IMR-90 (cell line): ENCODE measurements at regions not wholly inside any gene's neighbourhood (a gene's known extent, or its start where the extent isn't known, plus 50 kb on each side); places are given as distances from the start of the nearest gene placed in this dataset.

Experiments
- ATAC-seq: fragments of 200-7000 bp; cut with Tn5 transposase; 2 replicates; pipeline ENCODE4 v1.9.1; 2020; ENCODE audit warnings: low read depth, mild to moderate bottlenecking, moderate library complexity
- BruUV-seq: library from RNA; stranded (reverse); fragments of 400-500 nt; replicated peaks from 2 replicates; lab custom pipeline; 2021; lab: Mats Ljungman, UMichigan
- CTCF ChIA-PET: fragments of 300-600 bp; formaldehyde crosslinking; extraction: SDS; loops from one replicate; lab custom pipeline; 2021; ENCODE audit warnings: antibody characterized with exemption; lab: Yijun Ruan, JAX
- POLR2A ChIA-PET: fragments of 300-600 bp; sonication (Branson Sonifier 250); formaldehyde crosslinking; loops from one replicate; lab custom pipeline; 2022; ENCODE audit warnings: antibody characterized with exemption; ENCODE audit not compliant: unreplicated experiment; lab: Charles Lee
- DNase-seq: peaks from one replicate; pipeline ENCODE4 v3.0.0; 2013
- H2AFZ ChIP-seq: replicated peaks from 2 replicates; pipeline ENCODE3; 2013; ENCODE audit warnings: low read length, mild to moderate bottlenecking; ENCODE audit not compliant: poor library complexity
- H2AK5ac ChIP-seq: 2 replicates; pipeline ENCODE4 v1.6.1; 2013; ENCODE audit warnings: low read depth, low read length, inconsistent platforms
- H2AK9ac ChIP-seq: replicated peaks from 2 replicates; pipeline ENCODE3; 2013; ENCODE audit warnings: mild to moderate bottlenecking, low read depth, low read length, moderate library complexity; ENCODE audit not compliant: poor library complexity
- H2BK120ac ChIP-seq: 2 replicates; pipeline ENCODE4 v1.6.1; 2013; ENCODE audit warnings: low read depth, low read length, inconsistent platforms
- H2BK15ac ChIP-seq: 3 replicates; pipeline ENCODE4 v1.6.1; 2013; ENCODE audit warnings: low read depth, low read length, inconsistent platforms
- H2BK20ac ChIP-seq: 2 replicates; pipeline ENCODE4 v1.6.1; 2013; ENCODE audit warnings: low read depth, mild to moderate bottlenecking, inconsistent platforms, low read length, moderate library complexity
- H2BK5ac ChIP-seq: 2 replicates; pipeline ENCODE4 v1.6.1; 2013; ENCODE audit warnings: mild to moderate bottlenecking, low read depth, low read length, inconsistent platforms; ENCODE audit not compliant: poor library complexity, severe bottlenecking
- H3K14ac ChIP-seq: replicated peaks from 2 replicates; pipeline ENCODE4 v1.6.1; 2013; ENCODE audit warnings: low read depth, low read length, inconsistent platforms
- H3K18ac ChIP-seq: 2 replicates; pipeline ENCODE4 v1.6.1; 2013; ENCODE audit warnings: low read depth, low read length, control low read depth
- H3K23ac ChIP-seq: 2 replicates; pipeline ENCODE4 v1.6.1; 2013; ENCODE audit warnings: low read depth, low read length, inconsistent platforms
- H3K27ac ChIP-seq: 2 replicates; pipeline ENCODE4 v1.5.1; 2013; ENCODE audit warnings: mild to moderate bottlenecking, control low read depth, low read length; ENCODE audit not compliant: insufficient read depth
- H3K27me3 ChIP-seq: 2 replicates; pipeline ENCODE4 v1.6.1; 2013; ENCODE audit warnings: low read length; ENCODE audit not compliant: control insufficient read depth, insufficient read depth
- H3K36me3 ChIP-seq: 2 replicates; pipeline ENCODE4 v1.6.1; 2013; ENCODE audit warnings: low read length, mixed read lengths; ENCODE audit not compliant: control insufficient read depth, insufficient read depth
- H3K4ac ChIP-seq: 2 replicates; pipeline ENCODE4 v1.6.1; 2013; ENCODE audit warnings: low read depth, low read length, inconsistent platforms
- H3K4me1 ChIP-seq: 2 replicates; pipeline ENCODE4 v1.6.1; 2013; ENCODE audit warnings: low read length, mixed read lengths; ENCODE audit not compliant: control insufficient read depth, insufficient read depth
- H3K4me2 ChIP-seq: 2 replicates; pipeline ENCODE4 v1.6.1; 2013; ENCODE audit warnings: low read depth, mild to moderate bottlenecking, control low read depth, low read length, moderate library complexity
- H3K4me3 ChIP-seq: 2 replicates; pipeline ENCODE4 v1.5.1; 2013; ENCODE audit warnings: low read depth, mild to moderate bottlenecking, control low read depth, low read length, moderate library complexity; ENCODE audit not compliant: insufficient read depth
- H3K56ac ChIP-seq: 2 replicates; pipeline ENCODE4 v1.6.1; 2013; ENCODE audit warnings: low read length, inconsistent platforms; ENCODE audit not compliant: insufficient read depth; ENCODE audit errors: extremely low read depth
- H3K79me1 ChIP-seq, 2 experiments: 2 replicates each; pipeline ENCODE4 v1.6.1; 2013; ENCODE audit warnings: low read length in 2 of 2, inconsistent platforms in 1 of 2, low read depth in 1 of 2
- H3K9ac ChIP-seq: 2 replicates; pipeline ENCODE4 v1.6.1; 2013; ENCODE audit warnings: low read depth, low read length, control low read depth
- H3K9me1 ChIP-seq: 2 replicates; pipeline ENCODE4 v1.6.1; 2013; ENCODE audit warnings: low read length, inconsistent platforms; ENCODE audit not compliant: insufficient read depth
- H3K9me3 ChIP-seq: 2 replicates; pipeline ENCODE4 v1.6.1; 2013; ENCODE audit warnings: low read length; ENCODE audit not compliant: control insufficient read depth, insufficient read depth
- H4K20me1 ChIP-seq: 2 replicates; pipeline ENCODE4 v1.6.1; 2013; ENCODE audit warnings: low read length, inconsistent platforms; ENCODE audit not compliant: insufficient read depth
- H4K5ac ChIP-seq: 2 replicates; pipeline ENCODE4 v1.6.1; 2013; ENCODE audit warnings: mild to moderate bottlenecking, low read depth, low read length, control low read depth
- H4K8ac ChIP-seq, 2 experiments: 2 replicates each; pipeline ENCODE4 v1.6.1; 2013; ENCODE audit warnings: low read depth in 2 of 2, low read length in 2 of 2, control low read depth in 1 of 2, inconsistent platforms in 1 of 2
- H4K91ac ChIP-seq: 2 replicates; pipeline ENCODE4 v1.6.1; 2013; ENCODE audit warnings: low read depth, low read length, inconsistent platforms; ENCODE audit not compliant: insufficient read depth
- BHLHE40 ChIP-seq: fragments of 150-350 bp; IDR thresholded peaks from 2 replicates; pipeline ENCODE4 v1.6.1; 2016; ENCODE audit warnings: mild to moderate bottlenecking, low read depth, low read length
- MAFK ChIP-seq: IDR thresholded peaks from 2 replicates; pipeline ENCODE4 v1.6.1; 2012; ENCODE audit warnings: low read depth, low read length, improper control_type of control experiment
- POLR2A ChIP-seq: IDR thresholded peaks from 2 replicates; pipeline ENCODE4 v1.6.1; 2012; ENCODE audit warnings: mild to moderate bottlenecking, low read depth, low read length
- WGBS, 2 experiments: methylation state at CpG; one replicate each; pipeline versions ENCODE4 v1.1.5 to v1.1.7; 2013; ENCODE audit warnings: missing lambda C conversion rate in 2 of 2; ENCODE audit not compliant: insufficient read length in 1 of 2; ENCODE audit errors: extremely low coverage in 2 of 2; 5-methylcytosine and 5-hydroxymethylcytosine counted together
- dilution Hi-C: fragments of 300-500 bp; cut with HindIII; formaldehyde crosslinking; loops from one replicate; pipeline ENCODE4 v1.14.3; 2018; ENCODE audit warnings: low sequenced_read_pairs; ENCODE audit not compliant: unreplicated experiment
- in situ Hi-C: fragments of 300-500 bp; cut with MboI; formaldehyde crosslinking; loops from 3 replicates; pipeline ENCODE4 v1.14.3; 2019; ENCODE audit warnings: low sequenced_read_pairs, inconsistent platforms, mixed read lengths
- intact Hi-C: fragments of 100-400 bp; cut with micrococcal nuclease; formaldehyde crosslinking; loops from 2 replicates; pipeline ENCODE4 v1.10.0; 2022

DNA sequence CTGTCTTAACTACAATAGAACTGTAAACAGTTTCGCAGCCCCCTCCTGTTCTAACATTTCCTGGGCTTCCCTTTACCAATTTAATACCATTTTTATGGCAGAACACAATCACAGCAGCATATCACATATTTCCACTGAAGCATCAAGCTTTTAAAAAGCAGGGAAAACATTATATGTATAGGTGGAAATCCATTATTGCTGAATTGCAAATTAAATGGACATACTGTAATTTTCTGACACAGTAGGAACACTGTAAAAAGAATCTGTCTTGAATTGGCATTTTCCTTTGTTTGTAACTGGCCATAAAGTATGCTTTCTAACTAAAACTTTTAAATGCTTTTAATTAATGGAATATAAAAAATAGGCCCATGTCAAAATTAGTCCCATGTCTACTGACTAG is 1385.8 kb downstream of the SI start:
- CTCF ChIA-PET = no interaction called here
- WGBS, 2 experiments = no CpG with 5 or more reads among the region's 1 CpG

More for the DNA sequence above, 1385.8 kb downstream of the SI start:
- Histone ChIP-seq H2AK5ac (no peak overlapping the region), H3K14ac (no peak overlapping the region), H4K8ac (no peak overlapping the region), H2BK5ac (no peak overlapping the region), H3K56ac (no peak overlapping the region), H2AK9ac (no peak overlapping the region), H3K4ac (no peak overlapping the region), H4K91ac (no peak overlapping the region), H3K4me1 (no peaks in the 10 kb centered on the region), H3K36me3 (no peaks in the 10 kb centered on the region), H2AFZ (no peak overlapping the region), H3K9me1 (no peaks in the 10 kb centered on the region), H3K9ac (no peak overlapping the region), H2BK120ac (no peak overlapping the region), H3K4me2 (no peak overlapping the region), H3K79me1 (no peaks in the 10 kb centered on the region), H3K27me3 (no peaks in the 10 kb centered on the region), H3K23ac (no peak overlapping the region), H3K9me3 (peaks cover 14% of the 10 kb centered on the region), H2BK20ac (no peak overlapping the region), H3K27ac (no peak overlapping the region), H2BK15ac (no peak overlapping the region), H3K18ac (no peak overlapping the region), H4K20me1 (no peaks in the 10 kb centered on the region), H3K4me3 (no peak overlapping the region), H4K5ac (no peak overlapping the region)
- in situ Hi-C loops (no loop called here), intact Hi-C loops (no loop called here), dilution Hi-C loops (no loop called here)
- BruUV-seq = no TSS peak
- TF ChIP-seq POLR2A (no peak), MAFK (peak; percentile 44), BHLHE40 (no peak)
- DNase-seq = no peak
- POLR2A ChIA-PET = no interaction called here
- ATAC-seq = no peak
